Loucy (cell line): ENCODE measurements at regions not wholly inside any gene's neighbourhood (a gene's known extent, or its start where the extent isn't known, plus 50 kb on each side); places are given as distances from the start of the nearest gene placed in this dataset.

ENCODE experiments used
- CTCF ChIP-seq: fragments of 200-600 bp; sonication (generic); conservative IDR thresholded peaks from 2 replicates; pipeline ENCODE4 v1.5.1; 2014; ENCODE audit warnings: mild to moderate bottlenecking, antibody characterized with exemption, low read length
- EZH2phosphoT487 ChIP-seq: fragments of 200-600 bp; IDR thresholded peaks from 2 replicates; pipeline ENCODE4 v1.6.1; 2018; ENCODE audit warnings: antibody characterized with exemption, mild to moderate bottlenecking, moderate library complexity, borderline replicate concordance

GRCh38 chr4:126697748-126698147, 935.0 kb upstream of the INTU start:
- no peak for TF ChIP-seq CTCF
- TF ChIP-seq EZH2phosphoT487, result no peak
